Stimulated activated memory B cell treated with anti-CD40 and anti-IgM and Interleukin-4, amounts not matched to agents 10 μg/mL and 1 μg/mL and 100 μg/mL, for 72 hours (primary cell): ENCODE measurements at regions not wholly inside any gene's neighbourhood (a gene's known extent, or its start where the extent isn't known, plus 50 kb on each side); places are given as distances from the start of the nearest gene placed in this dataset.
"Not testable (repeated sequence)": the region's sequence is repeated elsewhere in the genome, so short reads cannot be mapped to it uniquely, and the experiment has no call there.

Experiments used
- ATAC-seq: fragments of 150-1000 bp; cut with Tn5 transposase; 2 replicates; pipeline ENCODE4 v1.10.0; 2021
- H3K27ac Mint-ChIP-seq: one replicate; pipeline ENCODE4 v1.8.0; 2022; ENCODE audit warnings: mild to moderate bottlenecking, mixed read lengths
- H3K27me3 Mint-ChIP-seq: one replicate; pipeline ENCODE4 v1.8.0; 2022; ENCODE audit warnings: mixed read lengths
- H3K36me3 Mint-ChIP-seq: one replicate; pipeline ENCODE4 v1.8.0; 2022; ENCODE audit warnings: mixed read lengths
- H3K4me1 Mint-ChIP-seq: one replicate; pipeline ENCODE4 v1.8.0; 2022; ENCODE audit warnings: mixed read lengths
- H3K4me3 Mint-ChIP-seq: one replicate; pipeline ENCODE4 v1.8.0; 2022; ENCODE audit warnings: mild to moderate bottlenecking, moderate library complexity, mixed read lengths
- H3K9me3 Mint-ChIP-seq: one replicate; pipeline ENCODE4 v1.8.0; 2022; ENCODE audit warnings: mixed read lengths

DNA sequence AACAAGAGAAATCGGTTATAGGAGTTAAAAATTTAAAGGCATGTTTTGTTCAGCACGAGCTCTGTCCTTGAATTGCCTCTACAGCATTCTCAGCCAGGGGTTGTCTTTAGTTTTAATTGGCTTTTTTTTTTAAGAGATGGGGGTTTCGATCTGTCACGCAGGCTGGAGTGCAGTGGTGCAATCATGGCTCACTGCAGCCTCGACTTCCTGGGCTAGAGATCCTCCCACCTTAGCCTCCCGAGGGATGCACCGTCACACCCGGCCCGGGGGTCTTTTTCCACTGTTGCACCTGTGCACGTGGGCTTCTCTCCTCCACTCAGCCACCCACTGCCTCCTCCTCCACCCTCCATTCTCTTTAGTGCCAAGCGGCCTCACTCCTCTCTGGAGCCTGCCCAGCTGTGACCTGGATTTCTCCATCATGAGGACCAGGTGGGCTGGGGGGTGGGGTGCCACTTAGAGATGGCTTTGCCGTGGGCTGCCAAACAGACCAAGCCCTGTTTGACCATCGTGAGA is 106.8 kb upstream of the SEC14L1 start:
- Mint-ChIP-seq H3K4me1 (peaks cover 21% of the 10 kb centered on the region), H3K27ac (no peak overlapping the region), H3K4me3 (no peak overlapping the region), H3K27me3 (peaks cover 76% of the 10 kb centered on the region), H3K36me3 (peaks cover 13% of the 10 kb centered on the region), H3K9me3 (peaks cover 10% of the 10 kb centered on the region)
- no peak for ATAC-seq

DNA sequence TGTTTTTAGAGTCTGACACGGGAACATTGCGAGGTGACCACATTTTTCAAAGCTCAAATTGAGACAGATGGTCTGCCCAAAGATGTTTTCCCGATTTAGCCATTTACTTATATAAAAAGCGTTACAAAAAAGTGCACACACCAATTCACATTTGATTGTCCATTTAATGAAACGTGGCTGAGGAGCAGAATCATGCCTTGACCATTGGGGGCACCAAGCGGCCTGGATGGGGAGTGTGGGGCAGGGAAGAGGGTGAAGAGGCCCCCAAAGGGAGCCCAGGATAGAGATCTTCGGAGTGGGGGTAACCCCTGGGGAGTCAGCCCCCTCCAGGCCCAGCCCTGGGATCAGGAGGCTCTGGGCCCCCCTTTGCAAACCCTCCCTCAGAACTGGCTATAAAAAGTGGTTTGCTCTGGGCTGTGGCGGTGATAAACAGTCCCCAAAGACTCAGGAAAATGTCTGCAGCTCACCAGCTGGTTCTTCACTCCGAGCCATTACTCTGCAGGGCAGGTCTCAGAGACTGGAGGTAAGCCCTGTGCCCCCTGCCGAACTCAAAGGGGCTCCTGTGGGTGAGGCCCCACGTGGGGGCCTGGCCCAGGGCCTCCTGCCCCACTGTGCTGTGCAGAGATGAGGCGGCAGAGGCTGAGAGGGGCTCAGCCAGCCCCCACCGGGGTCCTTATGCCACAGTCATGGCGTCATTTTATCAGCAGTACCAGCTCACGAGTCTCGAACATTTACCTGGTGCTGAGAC is 105.9 kb upstream of the SEC14L1 start:
- H3K27me3 Mint-ChIP-seq, result peaks cover 85% of the 10 kb centered on the region
- no peak overlapping the region for H3K4me3 Mint-ChIP-seq
- H3K4me1 Mint-ChIP-seq, result peaks cover 21% of the 10 kb centered on the region
- peaks cover 10% of the 10 kb centered on the region for H3K9me3 Mint-ChIP-seq
- peaks cover 13% of the 10 kb centered on the region for H3K36me3 Mint-ChIP-seq
- ATAC-seq, result no peak
- no peak overlapping the region for H3K27ac Mint-ChIP-seq

DNA sequence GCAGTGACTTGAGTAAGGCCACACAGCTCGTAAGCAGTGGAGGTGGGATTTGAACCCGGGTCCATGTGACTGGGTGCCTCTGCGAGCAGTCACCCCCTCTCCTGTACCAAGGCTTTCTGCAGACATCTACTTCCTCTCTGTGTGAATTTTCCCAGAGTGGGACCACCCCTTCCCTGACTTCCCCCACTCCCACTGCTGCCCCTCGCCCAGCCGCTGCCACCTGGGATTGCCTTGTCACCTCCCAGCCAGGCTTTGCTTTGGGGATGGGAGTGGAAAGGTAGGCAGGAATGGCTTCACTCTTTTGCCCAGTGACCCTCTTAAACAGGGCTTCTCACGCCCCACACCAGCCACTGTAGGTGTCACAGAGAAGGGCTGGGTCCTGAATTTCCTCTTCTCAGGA is 105.2 kb upstream of the SEC14L1 start:
- Mint-ChIP-seq H3K27me3 (peaks cover 88% of the 10 kb centered on the region), H3K9me3 (peaks cover 10% of the 10 kb centered on the region), H3K36me3 (peaks cover 13% of the 10 kb centered on the region), H3K4me3 (no peak overlapping the region), H3K27ac (no peak overlapping the region), H3K4me1 (peaks cover 21% of the 10 kb centered on the region)
- ATAC-seq, result no peak

DNA sequence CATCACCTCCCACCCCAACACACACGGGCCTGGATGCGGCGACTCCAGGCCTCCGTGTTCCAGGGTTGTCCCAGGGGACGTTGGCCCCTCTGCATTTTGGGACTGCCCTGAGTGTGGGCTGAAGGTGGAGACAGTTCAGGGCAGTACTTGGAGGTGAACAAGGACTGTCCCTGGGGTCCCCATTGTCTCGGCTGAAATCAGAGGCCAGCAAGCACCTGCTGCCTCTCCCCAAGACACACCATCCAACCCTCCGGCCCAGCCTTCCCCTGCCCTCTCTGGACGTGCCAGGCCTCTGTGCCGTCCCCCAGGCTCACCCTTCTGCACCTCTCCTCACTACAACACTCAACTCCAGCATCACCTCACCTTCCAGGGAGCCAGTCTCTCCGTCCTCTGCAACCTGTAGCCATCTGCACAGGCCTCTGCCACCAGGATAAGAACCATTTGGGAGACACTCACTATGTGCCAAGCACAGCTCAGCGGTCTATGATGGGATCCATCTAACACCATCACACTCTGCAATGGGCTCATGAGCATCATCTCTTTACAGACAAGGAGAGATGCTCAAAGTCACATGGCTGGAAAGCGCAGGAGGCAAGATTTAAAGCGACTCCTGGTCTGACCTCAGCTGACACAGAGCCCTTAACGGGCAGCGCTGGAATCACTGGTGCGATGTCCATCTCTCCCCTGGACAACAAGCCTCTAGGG is 104.5 kb upstream of the SEC14L1 start:
- H3K27ac Mint-ChIP-seq, result no peak overlapping the region
- H3K36me3 Mint-ChIP-seq, result peaks cover 8% of the 10 kb centered on the region
- ATAC-seq, result peak; percentile 21
- peaks cover 89% of the 10 kb centered on the region for H3K27me3 Mint-ChIP-seq
- no peak overlapping the region for H3K4me3 Mint-ChIP-seq
- H3K9me3 Mint-ChIP-seq, result peaks cover 7% of the 10 kb centered on the region
- peaks cover 21% of the 10 kb centered on the region for H3K4me1 Mint-ChIP-seq

DNA sequence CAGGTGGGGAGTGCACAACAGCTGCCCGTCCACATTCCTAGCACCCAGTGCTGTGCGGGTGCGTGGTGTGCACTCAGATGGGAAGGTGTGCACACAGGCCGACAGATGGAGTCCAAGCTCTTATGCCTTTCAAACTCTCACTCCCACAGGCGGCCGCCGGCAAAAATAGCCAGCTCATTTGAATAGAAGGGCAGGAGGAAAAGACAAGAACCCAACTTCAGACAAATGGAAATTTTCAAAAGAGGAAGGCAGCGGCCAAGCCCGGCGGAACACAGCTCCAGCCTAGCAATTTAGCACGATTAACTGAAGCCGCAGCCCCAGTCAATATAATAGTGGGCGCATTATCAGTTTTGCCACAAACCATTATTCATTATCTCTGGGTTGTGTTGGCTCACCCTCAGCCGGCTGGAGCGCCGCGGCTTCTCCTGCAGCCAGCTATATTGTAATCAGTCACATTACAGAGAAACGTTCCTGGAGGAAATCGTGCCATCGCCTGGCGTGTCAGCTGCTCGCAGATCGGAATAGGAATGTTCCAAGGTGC is 103.9 kb upstream of the SEC14L1 start:
- peak; percentile 68 for ATAC-seq
- Mint-ChIP-seq H3K4me3 (no peak overlapping the region), H3K9me3 (peaks cover 5% of the 10 kb centered on the region)

DNA sequence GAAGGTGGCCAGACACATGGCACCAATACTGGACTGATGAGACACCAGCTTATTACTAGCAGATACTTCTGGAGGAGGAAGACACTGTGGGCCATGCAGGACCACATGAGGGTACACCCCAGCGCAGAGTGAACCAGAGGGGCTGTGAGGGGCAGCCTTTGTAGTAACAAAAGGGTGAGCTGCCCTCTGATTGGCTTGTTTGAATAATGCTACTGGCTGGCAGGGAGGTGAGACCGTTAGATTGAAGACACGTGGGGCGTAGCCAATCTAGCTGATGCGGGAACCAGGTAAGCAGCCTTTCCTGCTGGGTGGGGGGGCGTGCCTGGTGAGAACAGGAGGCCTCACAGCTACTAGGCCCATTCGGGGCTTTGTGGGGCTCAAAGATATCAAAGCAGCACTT is 102.8 kb upstream of the SEC14L1 start:
- Mint-ChIP-seq H3K27me3 (peaks cover 82% of the 10 kb centered on the region), H3K4me3 (no peak overlapping the region), H3K36me3 (no peaks in the 10 kb centered on the region), H3K9me3 (peaks cover 2% of the 10 kb centered on the region), H3K27ac (no peak overlapping the region), H3K4me1 (peaks cover 21% of the 10 kb centered on the region)
- ATAC-seq, result no peak

More for the DNA sequence above, 103.9 kb upstream of the SEC14L1 start:
- Mint-ChIP-seq H3K4me1 (peaks cover 21% of the 10 kb centered on the region), H3K27ac (peak overlapping the region; percentile 19), H3K27me3 (peaks cover 84% of the 10 kb centered on the region), H3K36me3 (peaks cover 3% of the 10 kb centered on the region)

DNA sequence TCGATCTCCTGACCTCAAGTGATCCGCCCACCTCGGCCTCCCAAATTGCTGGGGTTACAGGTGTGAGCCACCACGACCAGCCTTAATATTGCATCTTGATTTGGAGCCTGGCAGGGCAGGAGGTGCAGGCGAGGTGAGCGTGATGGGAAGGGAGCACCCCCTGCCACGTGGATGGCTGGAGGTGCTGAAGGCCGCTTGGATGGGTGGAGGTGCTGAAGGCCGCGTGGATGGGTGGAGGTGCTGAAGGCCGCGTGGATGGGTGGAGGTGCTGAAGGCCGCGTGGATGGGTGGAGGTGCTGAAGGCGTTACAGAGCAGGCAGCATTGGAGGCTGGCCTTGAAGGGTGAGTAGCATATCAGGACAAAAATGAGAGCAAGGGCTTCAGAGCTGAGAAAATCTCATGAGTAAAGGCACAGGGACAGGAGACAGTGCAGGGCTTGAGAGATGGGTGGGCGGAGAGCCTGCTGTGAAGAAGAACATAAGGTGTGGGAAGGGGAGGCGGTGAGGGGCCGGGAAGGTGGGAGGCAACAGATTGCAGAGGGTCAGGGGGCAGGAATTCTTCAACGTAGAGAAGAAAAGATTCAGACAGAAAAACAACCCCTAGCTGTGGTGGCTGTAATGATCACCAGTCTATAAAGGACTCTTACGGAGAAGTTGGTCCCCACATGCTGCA is 101.7 kb upstream of the SEC14L1 start:
- Mint-ChIP-seq H3K4me1 (peaks cover 21% of the 10 kb centered on the region), H3K36me3 (no peaks in the 10 kb centered on the region), H3K27me3 (peaks cover 81% of the 10 kb centered on the region), H3K27ac (no peak overlapping the region), H3K9me3 (no peaks in the 10 kb centered on the region), H3K4me3 (no peak overlapping the region)
- ATAC-seq, result no peak

DNA sequence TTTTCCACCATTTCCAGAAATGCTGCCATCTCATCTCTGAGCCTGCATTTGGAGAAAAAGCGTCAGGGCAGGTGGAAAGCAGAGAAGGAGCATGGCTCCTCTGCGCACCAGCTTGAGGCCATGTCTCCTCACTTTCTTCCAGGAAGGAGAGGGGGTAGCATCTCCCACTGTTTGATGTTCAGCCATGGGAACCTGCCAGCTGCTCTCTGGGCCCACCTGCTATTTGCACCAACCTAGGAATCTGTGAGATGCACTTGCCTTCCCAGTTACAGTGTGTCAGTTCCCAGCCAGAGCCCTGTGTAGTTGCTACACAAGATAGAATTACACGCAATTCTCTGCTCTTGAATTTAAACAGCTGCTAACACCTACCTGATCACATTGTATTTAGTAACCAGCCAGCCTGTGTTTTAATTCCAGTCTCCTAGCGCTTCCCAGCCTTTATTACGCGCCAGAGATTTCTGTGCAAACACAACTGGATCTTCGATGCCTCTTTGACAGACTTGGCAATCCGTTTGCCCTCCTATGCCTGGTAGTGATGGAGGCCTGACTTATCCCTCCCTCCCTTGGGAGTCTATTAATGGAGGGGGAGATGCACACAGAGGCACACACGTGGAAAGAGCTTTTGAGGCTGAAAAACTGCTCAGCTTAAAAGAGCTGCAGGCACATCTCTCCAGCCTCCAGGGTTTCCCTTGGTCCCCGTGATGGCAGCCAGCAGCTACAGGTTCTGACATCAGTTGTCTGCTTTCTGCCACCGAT is 98.1 kb upstream of the SEC14L1 start:
- no peak overlapping the region for H3K4me3 Mint-ChIP-seq
- no peak overlapping the region for H3K27ac Mint-ChIP-seq
- no peak for ATAC-seq
- peaks cover 50% of the 10 kb centered on the region for H3K27me3 Mint-ChIP-seq
- H3K9me3 Mint-ChIP-seq, result no peaks in the 10 kb centered on the region
- H3K36me3 Mint-ChIP-seq, result no peaks in the 10 kb centered on the region
- H3K4me1 Mint-ChIP-seq, result peaks cover 5% of the 10 kb centered on the region

DNA sequence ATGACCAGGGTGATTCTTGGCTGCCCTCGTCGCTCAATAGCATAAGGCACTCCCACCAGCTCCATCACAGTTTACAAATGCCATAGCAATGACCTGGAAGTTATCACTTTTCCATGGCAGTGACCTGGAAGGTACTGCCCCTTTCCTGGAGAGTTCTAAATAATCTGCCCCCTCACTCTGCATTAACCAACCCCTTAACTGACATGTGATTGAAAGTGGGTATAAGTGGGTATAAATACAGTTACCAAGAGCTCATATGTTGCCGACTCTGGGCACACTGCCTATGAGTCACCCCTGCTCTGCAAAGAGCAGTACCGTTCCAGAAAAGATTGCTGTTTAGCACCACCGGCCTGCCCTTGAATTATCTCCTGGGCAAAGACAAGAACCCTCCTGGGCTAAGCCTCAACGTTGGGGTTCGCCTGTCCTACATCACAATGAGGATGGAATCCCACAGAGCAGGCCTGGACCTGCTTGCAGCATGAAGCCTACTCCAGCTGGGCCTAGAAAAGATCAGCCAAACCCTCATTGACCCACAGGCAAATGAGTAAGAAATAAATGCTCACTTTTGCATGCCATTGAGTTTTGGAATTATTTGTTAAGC is 95.2 kb upstream of the SEC14L1 start:
- Mint-ChIP-seq H3K27me3 (peaks cover 30% of the 10 kb centered on the region), H3K9me3 (no peaks in the 10 kb centered on the region), H3K27ac (no peak overlapping the region), H3K4me3 (no peak overlapping the region), H3K36me3 (no peaks in the 10 kb centered on the region), H3K4me1 (no peaks in the 10 kb centered on the region)
- ATAC-seq, result no peak

DNA sequence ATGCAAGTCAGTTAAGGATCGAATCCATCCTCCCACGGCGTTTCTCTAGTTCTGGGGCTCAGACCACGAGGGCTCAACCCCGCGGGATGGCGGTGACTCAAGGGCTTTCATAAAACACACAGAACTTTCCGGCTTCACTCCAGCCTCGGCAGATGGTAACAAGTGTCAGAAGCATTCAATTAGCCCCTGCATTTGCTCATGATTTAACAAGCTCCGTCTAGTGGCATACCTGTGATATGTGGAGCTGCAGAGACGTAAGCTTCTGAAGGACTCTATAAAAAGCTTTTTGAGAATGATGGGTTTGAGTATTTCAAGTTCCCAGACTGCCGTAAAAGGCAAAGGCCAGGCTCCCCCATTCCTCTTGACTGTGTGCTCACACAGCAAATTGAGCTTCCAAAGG is 91.3 kb upstream of the SEC14L1 start:
- no peaks in the 10 kb centered on the region for H3K9me3 Mint-ChIP-seq
- H3K4me1 Mint-ChIP-seq, result no peaks in the 10 kb centered on the region
- no peak overlapping the region for H3K27ac Mint-ChIP-seq
- peaks cover 44% of the 10 kb centered on the region for H3K27me3 Mint-ChIP-seq
- H3K36me3 Mint-ChIP-seq, result no peaks in the 10 kb centered on the region
- ATAC-seq, result no peak
- H3K4me3 Mint-ChIP-seq, result no peak overlapping the region

DNA sequence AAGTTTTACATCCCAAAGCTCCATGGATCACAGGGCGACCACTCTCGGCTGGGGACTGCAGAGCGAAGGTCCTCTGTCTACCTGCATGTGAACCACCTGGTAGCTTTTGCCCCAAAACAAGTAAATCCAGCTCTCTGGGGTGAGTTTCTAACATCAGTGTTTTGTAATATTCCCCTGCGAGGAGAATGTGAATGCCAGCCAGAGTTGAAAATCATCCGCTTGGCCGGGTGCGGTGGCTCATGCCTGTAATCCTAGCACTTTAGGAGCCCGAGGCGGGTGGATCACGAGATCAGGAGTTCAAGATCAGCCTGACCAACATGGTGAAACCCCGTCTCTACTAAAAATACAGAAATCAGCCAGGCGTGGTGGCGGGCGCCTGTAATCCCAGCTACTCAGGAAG is 89.9 kb upstream of the SEC14L1 start:
- peaks cover 58% of the 10 kb centered on the region for H3K27me3 Mint-ChIP-seq
- ATAC-seq, H3K36me3 Mint-ChIP-seq, H3K4me3 Mint-ChIP-seq, H3K9me3 Mint-ChIP-seq, H3K4me1 Mint-ChIP-seq, H3K27ac Mint-ChIP-seq: not testable (repeated sequence)

DNA sequence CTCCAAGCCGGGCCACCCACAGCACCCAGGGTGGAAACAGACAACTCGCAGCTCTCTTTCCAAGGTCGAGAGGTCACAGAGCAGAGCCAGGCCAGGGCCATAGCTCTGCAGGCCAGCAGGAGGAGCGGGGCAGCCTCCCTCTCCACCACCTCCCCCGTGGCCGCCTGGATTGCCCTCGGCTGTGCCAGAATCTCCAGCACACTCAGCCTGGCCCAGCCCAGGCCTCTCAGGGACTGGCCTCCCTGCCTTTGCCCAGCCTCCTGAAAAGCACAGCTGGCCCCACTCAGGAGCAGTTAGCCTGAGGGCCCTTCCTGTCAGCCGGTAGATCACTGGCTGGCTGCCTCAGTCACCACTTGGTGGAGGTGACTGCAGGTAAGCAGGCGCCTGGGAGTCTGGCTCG is 85.8 kb upstream of the SEC14L1 start:
- Mint-ChIP-seq H3K27ac (no peak overlapping the region), H3K27me3 (peaks cover 86% of the 10 kb centered on the region), H3K4me3 (no peak overlapping the region), H3K9me3 (no peaks in the 10 kb centered on the region), H3K4me1 (peaks cover 6% of the 10 kb centered on the region), H3K36me3 (no peaks in the 10 kb centered on the region)
- no peak for ATAC-seq

DNA sequence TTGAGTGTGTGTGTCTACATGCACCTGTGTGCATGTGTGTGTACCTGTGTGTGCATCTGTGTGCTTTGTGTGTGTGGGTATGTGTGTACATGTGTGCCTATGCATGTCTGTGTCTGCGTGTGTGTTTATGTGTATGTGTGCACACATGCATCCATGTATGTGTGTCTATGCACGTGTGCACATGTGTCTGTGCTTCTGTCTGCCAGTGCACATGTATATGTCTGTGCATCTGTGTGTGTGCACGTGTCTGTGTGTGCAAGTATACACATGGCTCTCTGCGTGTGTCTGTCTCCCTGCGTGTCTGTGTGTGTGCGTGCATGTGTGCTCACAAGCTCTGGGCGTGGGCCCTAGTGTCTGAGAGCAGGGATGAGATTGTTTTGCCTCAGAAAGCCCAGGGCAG is 85.3 kb upstream of the SEC14L1 start:
- H3K4me3 Mint-ChIP-seq, result no peak overlapping the region
- no peaks in the 10 kb centered on the region for H3K9me3 Mint-ChIP-seq
- no peak for ATAC-seq
- peaks cover 6% of the 10 kb centered on the region for H3K4me1 Mint-ChIP-seq
- H3K27me3 Mint-ChIP-seq, result peaks cover 88% of the 10 kb centered on the region
- H3K36me3 Mint-ChIP-seq, result no peaks in the 10 kb centered on the region
- H3K27ac Mint-ChIP-seq, result no peak overlapping the region

DNA sequence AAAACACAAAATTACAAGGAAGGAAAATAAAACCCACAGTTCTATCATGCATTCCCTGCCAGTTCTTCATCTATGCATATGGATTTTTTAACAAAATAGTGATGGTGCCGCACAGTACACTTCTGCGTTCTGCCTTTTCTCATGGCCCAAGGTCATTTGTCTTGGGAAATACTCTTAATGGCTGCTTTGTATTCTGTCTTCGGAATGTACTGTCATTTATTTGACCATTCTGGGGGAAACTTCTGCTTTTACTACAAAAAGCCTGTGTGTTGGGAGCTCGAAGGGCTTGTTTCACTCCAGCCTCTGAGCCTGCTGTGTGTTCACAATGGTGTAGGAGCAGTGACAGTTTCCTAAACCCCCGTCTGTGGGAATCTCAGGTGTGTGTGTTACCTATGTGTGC is 82.8 kb upstream of the SEC14L1 start:
- Mint-ChIP-seq H3K27me3 (peaks cover 63% of the 10 kb centered on the region), H3K27ac (no peak overlapping the region), H3K36me3 (no peaks in the 10 kb centered on the region), H3K9me3 (no peaks in the 10 kb centered on the region), H3K4me3 (no peak overlapping the region), H3K4me1 (peaks cover 6% of the 10 kb centered on the region)
- no peak for ATAC-seq
